WI38 (cell line): ENCODE measurements at regions not wholly inside any gene's neighbourhood (a gene's known extent, or its start where the extent isn't known, plus 50 kb on each side); places are given as distances from the start of the nearest gene placed in this dataset.
"Not testable (repeated sequence)": the region's sequence is repeated elsewhere in the genome, so short reads cannot be mapped to it uniquely, and the experiment has no call there.

ENCODE experiments used
- H3K4me3 ChIP-seq: 2 replicates; pipeline ENCODE4 v1.5.1; 2011; ENCODE audit warnings: low read depth, mild to moderate bottlenecking, control low read depth, low read length
- TF ChIP-seq, protein P1 (sequence below): IDR thresholded peaks from 2 replicates; pipeline ENCODE4 v1.5.1; 2012; ENCODE audit warnings: low read depth, mild to moderate bottlenecking, control low read depth, low read length

DNA sequence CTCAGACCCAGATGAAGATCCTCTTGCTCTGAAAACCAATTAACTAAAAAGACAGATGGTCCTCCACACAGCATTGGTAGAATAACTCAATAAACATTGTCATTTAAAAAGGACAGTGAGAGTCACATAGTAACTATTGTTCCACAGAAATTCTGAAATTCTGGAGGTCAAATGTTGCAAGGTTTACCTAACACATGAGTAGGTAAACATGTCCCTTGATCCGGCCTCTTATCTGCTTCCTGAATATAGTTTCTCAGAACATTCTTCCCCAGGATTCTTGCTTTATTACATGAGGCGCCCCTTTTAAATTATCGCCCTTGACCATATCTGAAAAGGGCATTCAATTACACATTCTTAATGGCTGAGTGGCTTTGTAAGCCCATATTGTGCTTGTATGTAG lies 270.7 kb downstream of the SEMA3D start:
- TF ChIP-seq, protein P1, sequence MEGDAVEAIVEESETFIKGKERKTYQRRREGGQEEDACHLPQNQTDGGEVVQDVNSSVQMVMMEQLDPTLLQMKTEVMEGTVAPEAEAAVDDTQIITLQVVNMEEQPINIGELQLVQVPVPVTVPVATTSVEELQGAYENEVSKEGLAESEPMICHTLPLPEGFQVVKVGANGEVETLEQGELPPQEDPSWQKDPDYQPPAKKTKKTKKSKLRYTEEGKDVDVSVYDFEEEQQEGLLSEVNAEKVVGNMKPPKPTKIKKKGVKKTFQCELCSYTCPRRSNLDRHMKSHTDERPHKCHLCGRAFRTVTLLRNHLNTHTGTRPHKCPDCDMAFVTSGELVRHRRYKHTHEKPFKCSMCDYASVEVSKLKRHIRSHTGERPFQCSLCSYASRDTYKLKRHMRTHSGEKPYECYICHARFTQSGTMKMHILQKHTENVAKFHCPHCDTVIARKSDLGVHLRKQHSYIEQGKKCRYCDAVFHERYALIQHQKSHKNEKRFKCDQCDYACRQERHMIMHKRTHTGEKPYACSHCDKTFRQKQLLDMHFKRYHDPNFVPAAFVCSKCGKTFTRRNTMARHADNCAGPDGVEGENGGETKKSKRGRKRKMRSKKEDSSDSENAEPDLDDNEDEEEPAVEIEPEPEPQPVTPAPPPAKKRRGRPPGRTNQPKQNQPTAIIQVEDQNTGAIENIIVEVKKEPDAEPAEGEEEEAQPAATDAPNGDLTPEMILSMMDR: no peak
- H3K4me3 ChIP-seq: no peak overlapping the region

DNA sequence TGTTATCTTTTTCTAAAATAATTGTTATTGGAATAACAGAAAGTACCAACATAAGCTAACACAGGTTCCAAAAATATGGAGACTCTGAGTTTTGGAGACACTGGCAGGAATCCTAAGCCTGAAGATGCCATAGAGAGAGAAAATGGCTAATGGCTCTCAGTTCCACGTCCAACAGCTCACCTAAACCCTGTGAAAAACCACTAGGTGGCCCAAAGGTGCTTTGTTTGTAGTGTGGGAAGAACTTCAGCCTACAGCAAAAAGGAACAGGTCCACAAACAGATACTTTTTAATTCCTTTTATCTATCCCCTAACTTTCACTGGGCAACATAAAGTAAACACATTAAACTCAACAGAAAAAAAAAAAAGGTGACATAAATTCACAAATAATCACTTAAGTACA lies 272.3 kb downstream of the SEMA3D start:
- no peak overlapping the region for H3K4me3 ChIP-seq
- TF ChIP-seq, protein P1: no peak

DNA sequence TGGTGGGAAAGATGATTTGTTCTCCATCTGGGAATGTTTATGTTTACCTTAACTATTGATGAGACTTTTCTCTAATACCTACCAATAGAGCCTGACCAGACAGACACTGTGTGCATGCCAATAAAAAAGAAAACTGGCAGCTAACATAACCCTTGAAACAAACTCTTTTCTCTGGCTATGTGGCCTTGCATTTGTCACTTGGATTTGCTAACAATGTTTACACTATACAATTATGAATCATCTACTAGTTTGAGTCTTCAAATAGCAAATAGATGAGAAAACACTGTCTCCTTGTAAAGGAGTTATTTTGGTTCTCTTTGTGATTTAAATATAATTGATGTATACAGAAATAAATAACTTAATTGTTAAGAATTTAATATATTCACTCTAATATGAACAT lies 273.1 kb downstream of the SEMA3D start:
- no peak overlapping the region for H3K4me3 ChIP-seq
- TF ChIP-seq, protein P1: no peak

DNA sequence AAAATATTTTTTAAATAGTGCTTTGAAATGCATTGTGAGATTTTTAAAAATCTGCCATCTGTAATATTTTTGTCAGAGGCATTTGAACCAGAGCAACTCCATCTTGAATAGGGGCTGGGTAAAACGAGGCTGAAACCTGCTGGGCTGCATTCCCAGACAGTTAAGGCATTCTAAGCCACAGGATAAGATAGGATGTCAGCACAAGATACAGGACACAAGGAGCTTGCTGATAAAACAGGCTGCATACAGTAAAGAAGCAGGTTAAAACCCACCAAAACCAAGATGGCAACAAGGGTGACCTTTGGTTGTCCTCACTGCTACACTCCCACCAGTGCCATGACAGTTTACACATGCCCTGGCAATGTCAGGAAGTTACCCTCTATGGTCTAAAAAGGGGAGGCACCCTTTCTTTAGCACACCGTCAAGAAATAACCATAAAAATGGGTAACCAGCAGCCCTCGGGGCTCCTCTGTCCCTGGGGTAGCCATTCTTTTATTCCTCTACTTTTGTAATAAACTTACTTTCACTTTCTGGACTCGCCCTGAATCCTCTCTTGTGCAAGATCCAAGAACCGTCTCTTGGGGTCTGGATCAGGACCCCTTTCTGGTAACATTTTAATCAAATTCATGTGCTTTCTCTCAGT lies 273.7 kb downstream of the SEMA3D start:
- H3K4me3 ChIP-seq: no peak overlapping the region
- TF ChIP-seq, protein P1: no peak

DNA sequence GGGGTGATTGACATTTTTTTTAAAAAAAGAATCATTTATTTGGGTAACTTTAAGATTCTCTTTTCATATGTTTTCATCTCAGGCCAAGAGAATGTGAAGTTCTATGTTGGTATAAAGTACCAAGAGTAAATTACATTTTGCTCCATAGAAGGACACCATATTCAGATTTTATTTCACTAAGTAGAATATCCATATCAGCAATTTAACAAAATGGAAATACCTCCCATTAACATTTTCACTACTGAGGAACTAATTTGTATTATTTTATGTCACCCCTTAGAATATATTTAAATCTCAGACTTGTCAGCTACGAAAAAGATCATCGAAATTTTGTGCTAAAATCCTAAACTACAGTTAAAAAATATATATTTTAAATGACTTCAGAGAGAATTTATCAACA lies 274.3 kb downstream of the SEMA3D start:
- TF ChIP-seq, protein P1: no peak
- H3K4me3 ChIP-seq: no peak overlapping the region

DNA sequence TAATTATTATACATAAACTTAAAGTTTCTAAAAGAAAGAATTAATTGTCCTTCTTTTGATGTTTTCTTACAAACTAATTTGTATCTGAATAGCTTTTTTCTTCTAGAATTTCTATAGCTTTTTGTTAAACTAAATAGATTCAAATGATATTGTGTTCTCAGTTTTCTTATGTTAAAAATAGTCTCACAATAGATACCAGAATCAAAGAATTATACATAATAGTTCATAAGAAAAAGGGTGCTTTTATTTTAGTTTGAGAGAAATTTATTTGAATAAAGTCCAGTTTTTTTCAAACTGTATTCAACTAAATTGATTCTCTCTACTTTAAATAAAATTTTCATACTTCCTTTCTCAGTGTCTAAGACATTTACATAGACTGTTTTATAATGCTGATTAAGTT lies 274.8 kb downstream of the SEMA3D start:
- H3K4me3 ChIP-seq: no peak overlapping the region

DNA sequence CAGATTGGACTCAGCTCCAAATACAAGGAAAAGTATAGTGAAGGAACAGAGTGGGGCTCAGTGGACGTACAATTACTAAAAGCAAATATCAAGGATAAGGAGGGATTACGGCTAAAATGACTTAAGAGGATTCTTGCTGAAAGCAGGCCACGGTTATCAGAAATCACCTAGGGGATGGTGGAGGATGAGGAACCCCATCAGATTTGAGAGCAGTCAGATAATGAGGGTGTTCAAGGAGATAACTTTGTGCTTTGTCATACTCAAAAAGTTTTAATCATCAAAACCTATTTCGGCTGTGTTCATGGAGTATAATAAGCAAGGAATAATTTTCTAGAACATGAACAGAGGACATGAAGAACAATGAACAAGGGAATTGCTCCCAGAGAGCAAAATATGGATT lies 275.8 kb downstream of the SEMA3D start:
- TF ChIP-seq, protein P1: no peak
- H3K4me3 ChIP-seq: no peak overlapping the region

More for the DNA sequence above, 274.8 kb downstream of the SEMA3D start:
- TF ChIP-seq, protein P1: no peak

DNA sequence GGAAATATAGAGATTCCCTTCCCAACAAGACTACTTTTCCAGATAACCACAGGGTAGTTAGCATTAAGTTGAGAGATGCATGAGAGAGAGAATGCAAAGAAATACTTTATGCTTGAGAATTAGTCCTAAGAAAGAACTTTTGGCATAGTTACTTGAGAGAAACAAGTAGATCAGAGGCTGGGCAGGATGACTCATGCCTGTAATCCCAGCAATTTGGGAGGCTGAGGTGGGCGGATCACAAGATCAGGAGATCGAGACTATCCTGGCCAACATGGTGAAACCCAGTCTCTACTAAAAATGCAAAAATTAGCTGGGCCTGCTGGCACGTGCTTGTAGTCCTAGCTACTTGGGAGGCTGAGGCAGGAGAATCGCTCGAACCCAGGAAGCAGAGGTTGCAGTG lies 276.5 kb downstream of the SEMA3D start:
- not testable (repeated sequence) for H3K4me3 ChIP-seq
